ENCODE measurements at regions not wholly inside any gene's neighbourhood (a gene's known extent, or its start where the extent isn't known, plus 50 kb on each side); places are given as distances from the start of the nearest gene placed in this dataset.
"Not testable (repeated sequence)": the region's sequence is repeated elsewhere in the genome, so short reads cannot be mapped to it uniquely, and the experiment has no call there.

DNA sequence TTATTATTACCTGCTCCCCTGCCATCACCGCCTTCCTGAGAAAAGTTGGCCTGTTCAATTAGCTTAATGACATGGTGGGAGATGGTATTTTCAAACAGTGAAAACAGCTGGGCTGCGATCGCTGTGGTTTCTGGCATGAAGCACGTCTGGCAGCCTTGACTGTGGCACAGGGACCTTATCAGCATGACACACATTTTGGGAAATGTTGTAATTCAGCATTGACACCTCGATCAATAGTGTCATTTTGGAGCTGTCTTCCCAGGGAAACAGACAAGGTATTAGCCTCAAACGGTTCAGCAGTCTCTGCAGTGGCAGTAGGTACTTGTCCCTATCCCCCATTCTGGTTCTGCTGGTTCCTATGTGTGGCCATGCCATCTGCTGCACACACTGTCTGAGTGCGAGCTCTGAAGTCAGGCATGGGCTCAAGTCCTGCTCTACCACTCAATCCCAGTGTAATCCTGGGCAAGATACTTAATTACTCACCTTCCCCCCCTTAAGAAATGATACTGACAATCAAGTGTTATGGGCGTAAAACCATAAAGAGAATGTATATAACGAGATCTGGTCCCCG, 154.5 kb upstream of the KCND3 start:
- H3K79me2 ChIP-seq (ENCODE audit: insufficient read depth, low read depth) = no peaks in the 10 kb centered on the region
- no peaks in the 10 kb centered on the region for H3K36me3 ChIP-seq (ENCODE audit: insufficient read depth)
- H3K9ac ChIP-seq = no peak overlapping the region
- TF ChIP-seq, protein P1, sequence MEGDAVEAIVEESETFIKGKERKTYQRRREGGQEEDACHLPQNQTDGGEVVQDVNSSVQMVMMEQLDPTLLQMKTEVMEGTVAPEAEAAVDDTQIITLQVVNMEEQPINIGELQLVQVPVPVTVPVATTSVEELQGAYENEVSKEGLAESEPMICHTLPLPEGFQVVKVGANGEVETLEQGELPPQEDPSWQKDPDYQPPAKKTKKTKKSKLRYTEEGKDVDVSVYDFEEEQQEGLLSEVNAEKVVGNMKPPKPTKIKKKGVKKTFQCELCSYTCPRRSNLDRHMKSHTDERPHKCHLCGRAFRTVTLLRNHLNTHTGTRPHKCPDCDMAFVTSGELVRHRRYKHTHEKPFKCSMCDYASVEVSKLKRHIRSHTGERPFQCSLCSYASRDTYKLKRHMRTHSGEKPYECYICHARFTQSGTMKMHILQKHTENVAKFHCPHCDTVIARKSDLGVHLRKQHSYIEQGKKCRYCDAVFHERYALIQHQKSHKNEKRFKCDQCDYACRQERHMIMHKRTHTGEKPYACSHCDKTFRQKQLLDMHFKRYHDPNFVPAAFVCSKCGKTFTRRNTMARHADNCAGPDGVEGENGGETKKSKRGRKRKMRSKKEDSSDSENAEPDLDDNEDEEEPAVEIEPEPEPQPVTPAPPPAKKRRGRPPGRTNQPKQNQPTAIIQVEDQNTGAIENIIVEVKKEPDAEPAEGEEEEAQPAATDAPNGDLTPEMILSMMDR (conservative IDR thresholded peaks at IDR 0.05; ENCODE audit: low read depth, low read length) = no peak
- no peaks in the 10 kb centered on the region for H3K27me3 ChIP-seq (ENCODE audit: insufficient read depth, low read depth)
- H3K4me1 ChIP-seq (ENCODE audit: low read depth, poor library complexity, severe bottlenecking) = no peaks in the 10 kb centered on the region
- H3K27ac ChIP-seq = no peak overlapping the region
- no peak overlapping the region for H3K4me2 ChIP-seq
- no peak overlapping the region for H2AFZ ChIP-seq (ENCODE audit: low read depth)
- no peaks in the 10 kb centered on the region for H4K20me1 ChIP-seq (ENCODE audit: insufficient read depth)
- H3K4me3 ChIP-seq (IDR thresholded peaks at IDR 0.05; ENCODE audit: insufficient read depth, low read depth, low read length) = no peak overlapping the region

DNA sequence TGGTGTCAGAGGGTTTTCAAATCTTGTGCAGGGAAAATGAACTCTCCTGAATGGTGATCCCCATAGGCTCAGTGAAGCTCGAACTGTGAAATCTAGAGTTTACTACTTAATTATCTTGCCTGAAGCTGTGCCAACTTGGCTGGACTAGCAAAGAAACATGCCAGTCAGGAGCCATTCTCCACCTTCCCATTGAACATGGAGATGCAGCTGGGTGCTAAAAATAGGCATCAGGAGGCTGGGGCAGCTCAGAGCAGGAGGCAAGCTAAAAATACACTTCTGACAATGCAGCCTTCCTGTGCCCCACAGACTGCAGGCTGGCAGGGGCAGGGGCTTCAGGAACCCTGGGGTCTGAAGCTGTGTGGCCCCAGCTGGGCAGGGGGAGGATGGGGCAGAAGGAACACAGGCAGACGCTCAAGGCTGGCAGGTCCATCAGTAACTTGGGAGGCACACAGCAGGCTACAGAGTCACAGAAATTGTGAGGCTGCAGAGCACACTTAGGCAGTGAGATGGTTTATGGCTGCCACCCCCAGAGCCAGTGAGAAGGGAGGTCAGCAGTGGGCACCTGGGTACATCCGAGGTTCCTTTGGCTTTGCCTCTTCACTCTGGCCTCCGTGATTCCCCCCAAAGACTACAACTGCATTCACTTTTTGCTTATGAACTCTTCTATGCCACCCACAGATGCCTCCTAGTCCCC, 155.4 kb upstream of the KCND3 start:
- Histone ChIP-seq H3K27me3 (ENCODE audit: insufficient read depth, low read depth) (no peaks in the 10 kb centered on the region), H3K9ac (no peak overlapping the region), H4K20me1 (ENCODE audit: insufficient read depth) (no peaks in the 10 kb centered on the region), H3K27ac (no peak overlapping the region), H3K4me2 (no peak overlapping the region), H3K4me3 (IDR thresholded peaks at IDR 0.05; ENCODE audit: insufficient read depth, low read depth, low read length) (no peak overlapping the region), H3K4me1 (ENCODE audit: low read depth, poor library complexity, severe bottlenecking) (no peaks in the 10 kb centered on the region), H2AFZ (ENCODE audit: low read depth) (no peak overlapping the region), H3K36me3 (ENCODE audit: insufficient read depth) (no peaks in the 10 kb centered on the region), H3K79me2 (ENCODE audit: insufficient read depth, low read depth) (no peaks in the 10 kb centered on the region)
- TF ChIP-seq, protein P1 (conservative IDR thresholded peaks at IDR 0.05; ENCODE audit: low read depth, low read length) = no peak

DNA sequence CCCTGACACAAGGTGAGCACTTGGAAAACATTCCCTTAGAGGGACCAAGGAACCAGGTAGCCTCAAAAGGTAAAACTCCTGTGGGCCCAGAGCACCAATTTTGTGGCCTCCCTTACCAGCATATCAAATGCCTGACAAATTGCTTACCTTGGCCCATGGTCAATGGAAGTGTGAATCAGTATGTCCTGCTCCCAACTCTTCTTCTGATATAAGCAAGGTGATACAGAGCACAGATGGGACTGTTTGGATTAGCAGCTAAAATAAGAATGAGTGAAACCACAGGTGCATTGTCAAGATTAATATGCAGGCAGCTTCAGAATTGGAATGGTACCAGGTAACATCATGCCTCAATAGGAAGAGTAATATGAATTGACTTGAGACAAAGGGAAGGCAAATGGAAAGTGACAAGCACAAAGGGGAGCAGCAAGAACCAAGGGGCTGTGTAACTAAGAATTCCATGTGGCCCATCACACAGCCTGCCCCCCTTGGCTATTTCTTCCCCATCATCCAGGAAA, 156.8 kb upstream of the KCND3 start:
- TF ChIP-seq, protein P1 (conservative IDR thresholded peaks at IDR 0.05; ENCODE audit: low read depth, low read length) = no peak
- Histone ChIP-seq H3K27ac (no peak overlapping the region), H3K27me3 (ENCODE audit: insufficient read depth, low read depth) (no peaks in the 10 kb centered on the region), H3K4me2 (no peak overlapping the region), H3K36me3 (ENCODE audit: insufficient read depth) (no peaks in the 10 kb centered on the region), H2AFZ (ENCODE audit: low read depth) (no peak overlapping the region), H3K4me1 (ENCODE audit: low read depth, poor library complexity, severe bottlenecking) (no peaks in the 10 kb centered on the region), H3K9ac (no peak overlapping the region), H3K4me3 (IDR thresholded peaks at IDR 0.05; ENCODE audit: insufficient read depth, low read depth, low read length) (no peak overlapping the region), H4K20me1 (ENCODE audit: insufficient read depth) (no peaks in the 10 kb centered on the region), H3K79me2 (ENCODE audit: insufficient read depth, low read depth) (no peaks in the 10 kb centered on the region)

DNA sequence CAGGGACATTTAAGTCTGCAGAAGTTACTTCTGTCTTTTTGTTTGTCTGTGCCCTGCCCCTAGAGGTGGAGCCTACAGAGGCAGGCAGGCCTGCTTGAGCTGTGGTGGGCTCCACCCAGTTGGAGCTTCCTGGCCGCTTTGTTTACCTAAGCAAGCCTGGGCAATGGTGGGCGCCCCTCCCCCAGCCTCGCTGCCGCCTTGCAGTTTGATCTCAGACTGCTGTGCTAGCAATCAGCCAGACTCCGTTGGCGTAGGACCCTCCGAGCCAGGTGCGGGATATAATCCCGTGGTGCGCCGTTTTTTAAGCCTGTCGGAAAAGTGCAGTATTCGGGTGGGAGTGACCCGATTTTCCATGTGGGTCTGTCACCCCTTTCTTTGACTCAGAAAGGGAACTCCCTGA, 170.7 kb upstream of the KCND3 start:
- not testable (repeated sequence) for H3K9ac ChIP-seq; H3K4me1 ChIP-seq (ENCODE audit: low read depth, poor library complexity, severe bottlenecking); H3K79me2 ChIP-seq (ENCODE audit: insufficient read depth, low read depth); H3K27me3 ChIP-seq (ENCODE audit: insufficient read depth, low read depth); H4K20me1 ChIP-seq (ENCODE audit: insufficient read depth); H3K4me3 ChIP-seq (IDR thresholded peaks at IDR 0.05; ENCODE audit: insufficient read depth, low read depth, low read length); H3K4me2 ChIP-seq; H2AFZ ChIP-seq (ENCODE audit: low read depth); H3K36me3 ChIP-seq (ENCODE audit: insufficient read depth); H3K27ac ChIP-seq

DNA sequence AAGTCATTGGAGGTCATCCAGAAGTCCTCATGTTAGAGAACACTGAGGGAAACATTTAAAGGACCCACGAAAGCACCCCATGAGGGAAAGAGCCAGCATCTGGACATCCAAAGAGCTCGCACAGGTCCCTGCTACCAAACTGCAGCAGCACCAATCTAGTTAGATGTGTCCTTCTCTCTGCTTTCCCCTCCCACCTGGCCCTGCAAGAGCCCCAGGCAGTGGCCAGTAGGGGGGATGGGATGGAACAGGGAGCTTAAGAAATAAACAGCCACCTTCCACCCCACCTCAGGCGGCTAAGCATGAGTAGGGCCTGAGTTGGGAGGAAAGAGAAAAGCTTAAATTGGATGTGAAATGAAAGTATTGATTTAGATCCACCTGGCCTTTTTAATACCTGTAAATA, 175.9 kb upstream of the KCND3 start:
- TF ChIP-seq, protein P1 (conservative IDR thresholded peaks at IDR 0.05; ENCODE audit: low read depth, low read length) = no peak
- no peak overlapping the region for H3K27ac ChIP-seq
- no peak overlapping the region for H3K9ac ChIP-seq
- H3K27me3 ChIP-seq (ENCODE audit: insufficient read depth, low read depth) = no peaks in the 10 kb centered on the region
- H2AFZ ChIP-seq (ENCODE audit: low read depth) = no peak overlapping the region
- no peaks in the 10 kb centered on the region for H3K79me2 ChIP-seq (ENCODE audit: insufficient read depth, low read depth)
- no peak overlapping the region for H3K4me2 ChIP-seq
- H3K4me1 ChIP-seq (ENCODE audit: low read depth, poor library complexity, severe bottlenecking) = no peaks in the 10 kb centered on the region
- H4K20me1 ChIP-seq (ENCODE audit: insufficient read depth) = no peaks in the 10 kb centered on the region
- H3K36me3 ChIP-seq (ENCODE audit: insufficient read depth) = no peaks in the 10 kb centered on the region
- H3K4me3 ChIP-seq (IDR thresholded peaks at IDR 0.05; ENCODE audit: insufficient read depth, low read depth, low read length) = no peak overlapping the region
